ENCODE measurements at regions not wholly inside any gene's neighbourhood (a gene's known extent, or its start where the extent isn't known, plus 50 kb on each side); places are given as distances from the start of the nearest gene placed in this dataset.

DNA sequence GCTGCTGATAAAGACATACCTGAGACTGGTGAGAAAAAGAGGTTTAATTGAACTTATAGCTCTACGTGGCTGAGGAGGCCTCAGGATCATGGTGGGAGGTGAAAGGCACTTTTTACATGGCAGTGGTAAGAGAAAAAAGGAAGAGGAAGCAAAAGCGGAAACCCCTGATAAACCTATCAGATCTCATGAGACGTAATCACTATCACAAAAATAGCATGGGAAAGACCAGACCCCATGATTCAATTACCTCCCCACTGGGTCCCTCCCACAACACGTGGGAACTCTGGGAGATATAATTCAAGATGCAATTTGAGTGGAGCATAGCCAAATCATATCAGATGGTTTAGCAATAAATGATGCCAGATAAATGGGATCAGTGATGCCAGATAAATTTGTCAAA lies 892.0 kb upstream of the CELF2 start:
- DNase-seq, result no peak

DNA sequence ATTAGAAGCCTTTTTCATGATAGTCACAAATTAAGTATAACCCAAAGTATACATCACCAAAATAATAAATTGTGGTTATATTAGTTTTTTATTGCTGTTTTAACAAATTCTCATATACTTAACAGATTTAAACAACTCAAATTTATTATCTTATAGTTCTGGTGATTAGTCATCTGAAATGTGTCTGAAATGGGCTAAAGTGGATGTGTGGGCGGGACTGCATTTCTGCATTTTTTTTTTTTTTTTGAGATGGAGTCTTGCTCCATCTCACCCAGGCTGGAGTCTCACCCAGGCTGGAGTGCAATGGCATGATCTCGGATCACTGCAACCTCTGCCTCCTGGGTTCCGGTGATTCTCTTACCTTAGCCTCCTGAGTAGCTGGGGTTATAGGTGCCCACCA lies 891.5 kb upstream of the CELF2 start:
- no peak for DNase-seq

DNA sequence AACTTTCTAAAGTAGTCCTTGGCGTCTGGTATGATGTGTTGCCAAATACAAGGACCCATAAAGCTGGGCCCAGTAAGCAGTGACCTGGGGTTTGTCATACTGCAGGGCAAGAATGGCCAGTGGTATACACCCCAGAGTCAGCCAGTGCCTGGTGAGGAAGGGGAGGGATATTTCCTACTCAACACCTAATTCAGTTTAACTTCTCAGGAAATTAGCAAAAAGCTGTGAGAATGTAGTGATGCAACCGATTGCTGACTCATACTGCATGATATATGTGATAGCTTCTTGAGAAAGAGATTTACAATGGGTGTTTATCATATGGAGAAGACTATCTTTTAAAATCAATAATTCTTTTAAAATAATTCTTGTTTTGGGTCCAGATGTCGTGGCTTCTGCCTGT lies 889.3 kb upstream of the CELF2 start:
- DNase-seq, result no peak

DNA sequence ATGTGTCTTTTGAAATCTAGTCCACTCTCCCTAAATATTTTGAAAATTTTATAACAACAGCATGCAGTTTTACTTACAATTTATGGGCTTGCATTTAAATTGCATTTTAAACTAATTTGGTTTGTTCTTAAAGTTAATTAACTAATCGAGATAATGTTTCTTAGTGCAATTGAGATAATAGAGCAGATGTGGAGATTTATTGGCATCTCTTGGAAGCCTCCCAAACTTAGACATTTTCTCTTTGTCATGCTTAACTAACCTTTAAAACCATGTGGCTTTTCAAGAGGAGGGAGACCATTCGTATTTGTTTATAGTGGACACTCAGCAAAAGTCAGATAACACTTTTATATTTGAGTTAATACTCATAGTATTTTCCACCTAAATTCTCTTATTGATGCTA lies 887.0 kb upstream of the CELF2 start:
- DNase-seq, result no peak

DNA sequence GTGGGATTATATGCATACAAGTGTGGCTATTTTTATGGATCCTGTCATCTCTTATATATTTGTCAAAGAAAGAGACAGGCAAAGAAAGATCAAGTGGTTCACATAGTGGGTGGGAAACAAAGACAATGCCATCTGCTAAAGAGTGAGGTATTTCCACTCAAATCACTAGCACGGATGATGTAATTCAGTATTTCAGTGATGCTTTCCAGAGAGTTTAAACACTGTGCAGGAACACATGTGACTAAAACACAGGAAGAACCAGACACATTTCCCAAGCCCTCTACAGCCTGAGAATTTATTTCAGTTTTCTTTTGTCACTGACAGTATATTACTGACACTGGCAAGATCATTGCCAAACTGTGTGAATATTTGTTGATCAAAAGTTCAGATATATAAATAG lies 885.7 kb upstream of the CELF2 start:
- no peak for DNase-seq

DNA sequence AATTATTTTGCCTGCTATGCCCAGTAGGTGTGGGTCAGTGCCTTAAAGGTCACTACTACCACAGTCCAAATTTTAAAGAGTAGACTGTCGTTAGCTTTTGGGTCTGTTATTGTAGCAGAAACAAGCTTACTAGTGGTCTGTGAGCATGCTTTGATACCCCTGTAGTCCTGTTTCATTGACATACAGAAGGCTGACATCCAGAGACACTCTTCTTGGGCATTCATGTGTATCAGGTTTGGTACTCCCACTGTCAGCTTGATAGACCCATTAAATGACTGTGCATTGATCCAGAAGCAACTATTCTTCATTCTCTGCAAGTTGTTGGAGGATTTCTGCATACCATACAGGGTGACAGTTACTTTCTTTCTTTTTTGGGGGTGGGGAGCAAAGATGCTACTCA lies 884.4 kb upstream of the CELF2 start:
- no peak for DNase-seq

DNA sequence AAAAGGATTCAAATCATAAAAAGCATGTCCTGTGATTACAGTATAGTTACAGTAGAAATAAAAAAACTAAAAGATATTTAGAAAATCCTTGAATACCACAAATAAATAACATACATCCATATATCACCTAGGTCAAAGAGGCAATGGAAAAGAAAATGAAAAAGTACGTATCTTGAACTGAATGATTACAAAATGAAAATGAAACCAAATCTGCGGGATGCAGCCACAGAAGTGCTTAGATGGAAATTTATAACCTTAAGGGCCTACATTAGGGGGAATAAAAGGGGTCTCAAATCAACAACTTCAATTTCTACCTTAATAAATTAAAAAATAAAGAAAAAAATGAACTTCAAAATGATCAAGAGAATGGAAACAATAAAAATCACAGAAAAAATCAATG lies 879.0 kb upstream of the CELF2 start:
- DNase-seq, result no peak

DNA sequence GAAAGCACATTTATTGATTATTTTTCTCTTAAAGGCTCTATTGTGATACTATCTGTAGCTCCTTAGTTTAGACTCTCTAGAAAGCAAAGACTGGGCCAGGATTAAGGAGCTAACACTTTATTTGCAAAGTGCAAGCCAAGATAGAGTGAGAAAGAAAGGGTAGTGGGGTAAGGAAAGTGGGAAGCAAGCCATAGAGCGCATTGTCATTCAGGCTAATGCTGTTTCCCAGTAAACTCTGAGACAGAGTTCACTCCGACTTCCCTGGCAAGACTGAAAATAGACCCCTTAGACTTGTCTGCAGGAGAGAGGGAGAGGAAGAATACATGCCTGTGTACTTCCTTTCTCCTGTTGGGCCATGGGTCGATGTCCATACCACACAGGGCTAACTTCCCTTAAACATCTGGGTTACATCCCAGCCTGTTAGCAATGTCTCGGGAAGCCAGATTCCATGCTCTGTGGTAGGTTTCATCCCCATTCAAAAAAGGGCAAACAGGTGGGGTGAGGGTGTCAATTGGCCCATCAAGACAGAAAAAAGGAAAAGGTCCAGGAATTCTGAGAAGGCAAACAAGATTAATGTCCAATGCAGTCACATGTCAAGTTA lies 875.8 kb upstream of the CELF2 start:
- no peak for DNase-seq

DNA sequence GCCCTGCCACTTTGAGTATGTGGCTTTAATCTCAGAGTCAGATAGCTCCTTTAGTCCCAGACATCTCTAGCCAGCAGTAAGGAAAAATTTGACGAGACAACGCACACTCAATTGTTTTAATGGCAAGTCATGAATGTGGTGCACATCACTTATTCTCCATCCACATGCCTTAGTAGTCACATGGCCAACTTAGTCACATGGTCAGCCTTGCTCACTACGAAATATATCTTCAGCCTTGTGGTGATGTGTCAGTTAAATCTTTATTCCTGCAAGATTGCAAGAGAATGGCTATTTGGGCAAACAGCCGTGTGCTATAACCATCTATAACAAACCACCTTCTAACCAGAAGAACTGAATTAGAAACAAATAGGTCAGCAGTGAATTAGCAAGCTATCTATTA lies 871.1 kb upstream of the CELF2 start:
- DNase-seq, result no peak

DNA sequence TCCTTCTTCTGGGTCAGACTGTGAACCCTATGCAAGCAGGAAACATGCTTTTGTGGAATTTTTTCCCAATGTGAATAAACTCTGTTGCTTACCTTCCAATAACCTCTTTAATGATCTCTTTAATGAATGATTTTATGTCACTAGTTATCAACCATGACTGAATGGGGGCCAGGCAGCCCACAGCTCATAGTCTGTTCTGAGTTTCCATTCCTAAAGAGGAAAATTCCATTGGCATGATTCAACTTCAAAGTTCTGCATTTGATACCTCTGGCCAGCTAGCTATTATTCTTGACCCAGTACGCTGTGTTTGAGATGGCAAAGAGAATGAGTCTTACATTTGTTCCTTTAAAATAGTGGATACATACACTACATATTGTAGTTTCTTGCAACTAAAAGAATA lies 867.8 kb upstream of the CELF2 start:
- no peak for DNase-seq

DNA sequence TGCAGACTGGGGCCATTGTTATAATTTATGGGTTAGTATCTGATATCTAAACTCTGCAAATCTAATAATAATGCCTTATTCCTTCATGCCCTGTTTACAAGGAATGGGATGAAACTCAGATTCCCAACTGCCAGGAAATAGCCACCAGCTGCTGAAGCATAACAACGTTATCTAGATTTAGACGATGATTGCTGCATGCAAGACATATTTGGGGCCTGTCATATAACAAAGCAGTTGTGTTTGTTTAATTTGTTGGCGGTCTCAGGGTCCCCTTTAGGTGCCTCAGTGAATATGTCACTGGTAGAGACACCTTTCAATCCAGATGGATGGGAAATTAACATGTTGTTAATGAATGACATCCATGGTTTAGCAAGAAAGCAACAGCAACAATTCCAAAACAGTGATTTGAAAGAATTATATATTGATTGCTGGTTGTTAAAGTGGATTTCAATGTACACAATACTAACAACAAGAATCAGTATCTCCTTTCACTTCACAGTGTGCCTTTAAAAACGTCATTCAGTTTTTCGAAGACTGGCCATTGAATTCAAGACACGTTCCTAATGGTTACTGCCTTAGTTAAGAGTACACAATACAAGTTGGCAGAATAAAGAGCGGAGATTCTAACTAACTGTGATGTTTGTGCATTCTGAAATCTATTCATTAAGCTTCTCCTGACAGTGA lies 860.6 kb upstream of the CELF2 start:
- no peak for DNase-seq

DNA sequence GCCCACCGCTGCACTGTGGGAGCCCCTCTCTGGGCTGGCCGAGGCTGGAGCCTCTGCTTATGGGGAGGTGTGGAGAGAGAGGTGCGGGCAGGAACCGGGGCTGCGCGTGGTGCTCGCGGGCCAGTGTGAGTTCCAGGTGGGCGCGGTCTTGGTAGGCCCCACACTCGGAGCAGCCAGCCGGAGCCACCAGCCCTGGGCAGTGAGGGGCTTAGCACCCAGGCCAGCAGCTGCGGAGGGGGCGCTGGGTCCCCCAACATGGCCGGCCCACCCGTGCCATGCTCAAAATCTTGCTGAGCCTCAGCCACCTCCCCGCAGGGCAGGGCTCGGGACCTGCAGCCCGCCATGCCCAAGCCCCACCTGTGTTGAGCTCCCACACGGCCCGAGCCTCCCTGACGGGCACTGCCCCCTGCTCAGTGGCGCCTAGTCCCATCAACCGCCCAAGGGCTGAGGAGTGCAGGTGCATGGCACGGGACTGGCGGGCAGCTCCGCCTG lies 856.8 kb upstream of the CELF2 start:
- no peak for DNase-seq

DNA sequence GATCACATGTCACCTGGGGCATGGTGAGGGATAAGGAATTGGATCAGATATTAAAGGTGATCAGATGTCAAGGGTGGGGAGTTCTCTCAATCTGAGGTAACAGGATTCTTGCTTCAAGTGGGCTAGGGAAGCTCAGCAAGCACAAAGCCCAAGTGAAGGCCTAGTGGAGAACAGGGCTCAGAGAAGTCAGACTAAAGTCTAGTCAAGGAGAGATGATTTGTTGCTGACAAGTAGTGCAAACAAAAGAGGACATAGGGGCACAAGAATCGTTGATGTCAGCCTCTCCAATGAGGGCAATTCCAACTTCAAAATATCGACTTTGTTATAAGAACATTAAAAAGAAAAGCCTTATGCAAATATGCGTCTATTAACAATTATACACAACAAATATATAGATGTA lies 852.8 kb upstream of the CELF2 start:
- no peak for DNase-seq

DNA sequence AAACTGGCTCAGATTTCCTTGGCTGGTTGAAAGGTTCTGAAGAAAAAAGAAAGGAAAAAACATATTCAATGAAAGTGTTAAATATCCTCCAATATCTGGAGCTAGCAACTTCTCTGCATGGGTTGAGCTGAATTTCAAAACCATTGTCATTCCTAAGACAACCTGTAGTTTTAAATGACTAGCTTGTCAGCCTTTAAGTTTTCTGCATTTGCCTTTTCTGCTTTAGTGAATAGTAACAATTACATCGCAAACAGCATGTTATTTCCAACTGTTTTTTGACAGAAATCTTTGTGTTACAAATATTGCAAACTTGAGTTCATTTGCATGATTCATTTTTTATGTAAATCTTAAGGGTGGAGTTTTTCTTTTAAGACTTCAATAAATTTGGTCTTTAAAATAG lies 852.3 kb upstream of the CELF2 start:
- DNase-seq, result no peak

DNA sequence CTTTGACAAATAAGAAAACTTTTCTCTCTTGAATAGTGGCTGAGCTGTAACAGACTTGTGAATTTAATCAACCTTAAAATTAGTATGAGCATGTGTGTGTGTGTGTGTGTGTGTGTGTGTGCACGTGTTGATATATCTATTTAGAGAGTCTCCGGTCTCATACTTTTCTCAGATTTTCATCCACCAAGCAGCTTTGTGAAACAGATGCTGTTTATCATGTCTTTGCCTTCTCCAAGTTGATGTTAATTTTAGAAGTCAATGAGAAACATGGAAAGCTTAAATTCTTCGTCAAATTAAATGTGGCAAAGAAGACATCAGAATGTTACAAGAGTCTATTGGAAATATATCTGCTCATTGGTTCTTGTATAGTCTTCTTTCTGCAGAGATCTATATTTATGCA lies 839.2 kb upstream of the CELF2 start:
- no peak for DNase-seq

DNA sequence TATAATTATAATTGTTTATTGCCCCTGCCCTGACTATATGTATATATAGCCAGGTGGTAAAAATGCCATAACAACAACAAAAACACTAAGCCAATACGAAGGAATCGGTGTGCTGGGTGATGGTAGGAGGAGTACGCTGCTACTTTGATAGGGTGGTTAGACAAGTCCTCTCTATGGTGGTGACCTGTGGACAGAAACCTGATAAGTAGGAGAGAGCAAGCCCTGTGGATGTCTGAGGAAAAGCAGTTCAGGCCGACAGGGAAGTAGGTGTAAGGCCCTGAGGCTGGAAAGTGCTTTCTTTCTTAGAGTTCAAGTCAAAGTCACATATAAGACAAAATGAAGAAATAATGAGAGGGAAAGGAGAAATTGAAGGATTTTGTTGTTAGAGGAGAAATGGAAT lies 823.8 kb upstream of the CELF2 start:
- no peak for DNase-seq

DNA sequence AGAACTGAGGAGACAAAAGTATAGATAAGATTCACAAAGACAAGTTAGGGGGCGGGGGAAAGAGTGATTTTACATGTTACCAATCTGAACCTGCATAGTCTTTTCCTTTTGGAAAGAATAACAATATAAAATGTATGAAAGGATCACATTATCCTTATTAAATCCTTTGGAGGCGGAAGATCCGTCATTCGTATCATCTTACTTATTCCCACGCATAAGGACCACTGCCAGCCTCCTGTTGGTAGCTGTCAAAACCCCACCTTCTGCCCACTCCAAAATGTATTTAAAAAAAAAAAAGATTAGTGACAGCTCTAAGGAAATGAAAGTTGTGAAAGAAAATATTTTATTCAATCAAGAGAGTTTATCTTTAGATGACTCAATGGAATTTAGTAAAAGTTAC lies 821.0 kb upstream of the CELF2 start:
- DNase-seq, result no peak

DNA sequence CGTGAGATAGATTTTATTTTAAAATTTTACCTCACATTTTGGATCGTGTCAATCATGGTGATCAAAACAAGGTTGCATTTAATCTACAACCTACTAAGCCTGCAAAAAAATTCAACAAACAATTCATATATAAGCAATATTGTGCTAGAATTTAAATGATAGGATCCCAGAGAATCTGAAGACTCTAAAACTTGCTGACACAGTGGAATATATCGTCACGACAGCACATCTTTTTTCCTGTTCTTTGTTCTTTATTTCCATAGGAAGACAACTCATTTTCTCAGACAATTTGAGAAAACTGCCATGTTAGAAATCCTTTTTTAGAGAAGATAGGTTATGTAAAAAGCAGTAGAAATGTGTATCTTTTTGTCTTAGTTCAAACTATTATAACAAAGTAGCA lies 820.2 kb upstream of the CELF2 start:
- no peak for DNase-seq

DNA sequence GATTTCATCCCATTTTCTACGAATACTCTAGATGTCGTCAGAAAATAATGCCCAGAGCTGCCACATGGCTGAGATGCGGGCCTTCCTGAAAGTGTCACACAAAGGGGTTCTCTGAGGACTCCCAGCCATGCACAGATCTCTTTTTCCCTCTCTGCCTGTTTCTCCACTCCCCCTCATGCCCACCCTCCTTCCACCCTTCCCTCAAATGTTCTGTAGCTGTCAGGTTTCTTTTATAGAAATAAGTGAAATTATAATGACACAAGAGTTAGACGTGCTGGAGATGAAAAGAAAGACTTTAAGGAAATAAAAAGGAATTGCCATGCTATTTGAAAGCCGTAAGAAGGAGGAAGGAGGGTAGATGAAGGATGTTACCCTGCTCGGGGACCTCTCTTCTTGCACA lies 819.3 kb upstream of the CELF2 start:
- no peak for DNase-seq

DNA sequence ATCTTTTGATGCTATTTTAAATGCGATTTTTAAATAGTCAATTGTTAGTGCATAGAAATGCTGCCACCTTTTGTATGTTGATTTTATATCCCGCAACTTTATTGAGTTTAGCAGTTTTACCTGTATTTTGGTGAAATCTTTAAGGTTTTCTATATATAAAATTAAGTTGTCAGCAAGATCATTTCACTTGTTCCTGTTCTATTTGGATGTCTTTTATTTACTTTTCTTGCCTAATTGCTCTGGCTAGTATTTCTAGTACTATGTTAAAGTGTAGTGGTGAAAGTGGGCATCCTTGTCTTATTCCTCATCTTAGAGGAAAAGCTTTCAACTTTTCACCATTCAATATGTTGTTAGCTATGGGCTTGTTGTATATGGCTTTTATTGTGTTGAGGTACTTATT lies 813.3 kb upstream of the CELF2 start:
- no peak for DNase-seq

DNA sequence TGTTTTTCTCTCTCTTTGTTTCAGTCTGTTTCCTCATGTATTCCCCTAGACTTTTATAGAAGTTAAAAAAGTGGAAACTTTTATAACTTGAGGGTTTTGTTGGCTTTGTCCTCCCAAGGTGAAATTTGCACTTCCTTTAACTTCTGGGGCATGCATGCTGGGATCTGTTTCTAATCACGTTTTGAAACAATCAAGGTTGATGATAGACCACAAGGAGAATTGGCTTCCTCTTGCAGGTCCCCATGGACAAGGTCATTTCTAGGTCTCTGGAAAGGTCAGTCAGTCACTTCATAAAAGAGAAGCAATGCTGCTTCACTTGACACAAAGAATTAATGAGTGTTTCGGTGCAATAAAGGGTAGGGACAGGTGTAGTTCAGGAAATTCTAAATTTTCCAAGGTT lies 811.8 kb upstream of the CELF2 start:
- DNase-seq, result no peak

DNA sequence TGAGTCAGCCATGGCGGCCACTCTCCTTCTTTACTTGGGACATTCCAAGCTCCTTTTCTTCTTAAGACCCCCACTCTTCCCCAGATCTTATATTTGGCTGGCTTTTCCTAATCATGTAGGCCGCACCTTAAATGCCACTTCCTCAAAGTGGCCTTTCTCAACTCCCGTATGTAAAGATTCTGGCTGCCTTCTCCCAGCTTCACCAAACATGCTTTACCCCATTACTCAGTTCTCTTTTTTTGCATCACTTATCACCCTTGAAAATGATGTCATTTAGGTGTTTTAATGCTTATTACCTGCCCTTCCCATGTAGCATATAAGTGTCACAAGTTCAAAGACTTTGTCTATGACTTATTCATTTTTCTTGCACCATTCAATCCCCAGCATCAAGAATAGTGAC lies 810.1 kb upstream of the CELF2 start:
- DNase-seq, result no peak

DNA sequence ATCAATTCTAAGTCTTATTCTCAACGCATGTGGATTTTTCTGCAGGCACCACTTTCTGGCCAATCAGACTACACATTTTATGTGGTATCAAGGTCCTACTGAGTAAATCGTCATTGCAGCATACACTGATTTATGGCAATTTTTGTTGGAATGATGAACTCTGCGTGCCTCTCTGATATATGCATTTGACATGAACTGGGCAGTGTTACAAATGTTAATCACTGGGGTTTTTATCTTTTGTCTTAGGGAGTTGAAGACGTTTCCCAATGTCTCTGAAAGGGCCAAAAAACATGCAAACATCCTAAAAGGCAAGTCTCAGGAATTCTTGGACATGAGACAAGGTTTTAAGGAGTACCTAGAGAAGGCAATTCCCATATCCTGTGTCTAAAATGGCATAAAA lies 809.5 kb upstream of the CELF2 start:
- no peak for DNase-seq

DNA sequence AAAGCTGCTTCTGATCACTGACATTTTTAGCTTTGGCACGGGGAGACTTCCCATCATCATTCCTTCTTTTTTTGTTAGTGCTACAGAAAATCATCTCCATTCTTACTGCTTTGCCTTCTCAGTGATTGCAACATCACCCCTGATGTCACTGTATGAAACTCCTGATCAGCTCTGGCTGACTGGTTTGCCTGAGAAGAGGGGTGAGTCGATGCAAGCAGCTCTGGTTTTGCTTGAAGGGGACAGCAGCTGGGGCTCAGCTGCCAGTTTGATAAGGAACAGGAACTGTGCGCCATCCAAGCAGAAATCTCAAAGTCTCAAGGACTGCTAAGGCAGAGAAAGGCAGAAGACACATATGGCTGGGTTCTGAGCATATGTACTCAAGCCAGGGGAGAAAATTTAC lies 808.5 kb upstream of the CELF2 start:
- no peak for DNase-seq

DNA sequence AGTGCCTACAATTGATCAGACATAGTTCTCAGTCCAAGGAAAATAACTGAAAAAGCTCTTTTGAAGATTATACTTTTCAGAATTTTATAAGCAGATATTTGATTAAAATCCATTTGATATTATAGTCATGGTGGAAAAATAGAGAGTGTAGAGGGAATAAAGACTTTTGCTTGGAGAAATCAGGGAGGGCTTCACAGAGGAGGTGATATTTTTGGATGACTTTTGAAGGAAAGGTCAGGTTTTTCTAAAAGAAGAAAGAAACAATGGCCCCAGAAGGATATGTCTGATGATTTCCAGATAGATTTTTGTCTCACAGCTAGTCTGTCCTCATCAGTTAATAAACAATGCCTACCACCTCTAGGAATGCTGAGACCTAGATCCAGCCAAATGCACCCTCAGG lies 806.3 kb upstream of the CELF2 start:
- DNase-seq, result no peak
